ENCODE measurements at regions not wholly inside any gene's neighbourhood (a gene's known extent, or its start where the extent isn't known, plus 50 kb on each side); places are given as distances from the start of the nearest gene placed in this dataset.

DNA sequence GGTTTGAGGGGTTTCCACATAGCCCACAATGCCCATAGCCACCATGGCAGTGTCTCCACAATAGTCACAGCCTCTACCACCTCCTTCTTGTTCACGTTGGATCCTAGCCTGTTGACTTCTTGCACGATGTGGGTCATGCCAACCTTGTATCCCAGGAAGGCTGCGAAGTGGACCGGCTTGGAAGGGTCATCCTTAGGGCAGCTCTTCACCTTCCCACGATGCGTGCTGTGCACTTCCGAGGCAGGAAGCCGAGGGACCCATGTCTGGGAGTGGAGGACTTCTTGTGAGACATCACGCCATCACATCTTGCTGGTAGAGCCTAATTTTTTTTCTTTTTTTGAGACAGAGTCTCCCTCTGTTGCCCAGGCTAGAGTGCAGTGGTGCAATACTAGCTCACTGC is 144.6 kb upstream of the ASB18 start:
- no peaks in the 10 kb centered on the region for H3K9me3 ChIP-seq
- H3K27ac ChIP-seq, result no peak overlapping the region
- H3K36me3 ChIP-seq (ENCODE audit: low read depth, missing control alignments), result no peaks in the 10 kb centered on the region
- intact Hi-C loops (cut with DNase I; ENCODE audit: low total_unique reads), result no loop called here
- no peak overlapping the region for H3K4me3 ChIP-seq
- no peak for DNase-seq
- no peaks in the 10 kb centered on the region for H3K27me3 ChIP-seq
- WGBS, 2 donors, result 94 to 98% methylated on average over 9 of the region's 9 CpGs
- no peaks in the 10 kb centered on the region for H3K4me1 ChIP-seq
- TF ChIP-seq, protein P1, sequence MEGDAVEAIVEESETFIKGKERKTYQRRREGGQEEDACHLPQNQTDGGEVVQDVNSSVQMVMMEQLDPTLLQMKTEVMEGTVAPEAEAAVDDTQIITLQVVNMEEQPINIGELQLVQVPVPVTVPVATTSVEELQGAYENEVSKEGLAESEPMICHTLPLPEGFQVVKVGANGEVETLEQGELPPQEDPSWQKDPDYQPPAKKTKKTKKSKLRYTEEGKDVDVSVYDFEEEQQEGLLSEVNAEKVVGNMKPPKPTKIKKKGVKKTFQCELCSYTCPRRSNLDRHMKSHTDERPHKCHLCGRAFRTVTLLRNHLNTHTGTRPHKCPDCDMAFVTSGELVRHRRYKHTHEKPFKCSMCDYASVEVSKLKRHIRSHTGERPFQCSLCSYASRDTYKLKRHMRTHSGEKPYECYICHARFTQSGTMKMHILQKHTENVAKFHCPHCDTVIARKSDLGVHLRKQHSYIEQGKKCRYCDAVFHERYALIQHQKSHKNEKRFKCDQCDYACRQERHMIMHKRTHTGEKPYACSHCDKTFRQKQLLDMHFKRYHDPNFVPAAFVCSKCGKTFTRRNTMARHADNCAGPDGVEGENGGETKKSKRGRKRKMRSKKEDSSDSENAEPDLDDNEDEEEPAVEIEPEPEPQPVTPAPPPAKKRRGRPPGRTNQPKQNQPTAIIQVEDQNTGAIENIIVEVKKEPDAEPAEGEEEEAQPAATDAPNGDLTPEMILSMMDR (IDR thresholded peaks at IDR 0.05), result no peak
- no peak for TF ChIP-seq POLR2A (IDR thresholded peaks at IDR 0.05)

DNA sequence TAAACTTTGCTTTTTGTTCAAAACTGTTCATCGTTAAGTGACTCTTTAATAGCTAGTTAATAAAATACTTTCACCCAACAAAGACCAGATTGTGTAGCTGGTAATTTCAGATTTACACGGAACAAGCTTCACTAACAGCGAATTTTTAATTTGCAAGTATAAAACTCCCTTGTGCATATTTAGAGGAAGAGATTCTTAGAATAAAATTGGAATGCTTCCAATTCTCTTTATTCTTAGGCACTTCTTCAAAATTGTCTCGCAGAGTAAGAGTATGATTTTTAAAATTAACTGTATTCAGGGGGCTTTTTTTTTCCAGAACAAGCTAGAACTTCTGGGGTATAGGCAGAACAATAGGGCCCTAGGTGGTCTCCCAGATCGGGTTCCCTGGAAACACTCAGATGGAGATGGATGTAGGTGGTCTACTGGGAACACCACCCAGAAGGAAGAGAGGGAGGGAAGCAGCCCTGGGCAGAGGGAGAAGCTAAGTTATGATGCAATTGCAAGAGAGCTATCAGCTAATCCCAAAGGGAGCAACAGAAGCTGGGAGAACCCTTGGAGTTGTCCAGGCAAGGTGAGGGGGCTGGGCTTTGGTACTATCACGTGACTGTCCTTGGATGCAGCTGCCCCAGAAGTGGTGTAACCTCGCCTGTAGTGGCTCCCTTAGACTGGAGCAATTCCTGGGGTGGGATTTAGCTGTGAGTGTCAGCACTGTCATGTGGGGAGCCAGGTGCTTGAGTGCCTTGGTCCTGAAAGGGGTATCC is 151.7 kb upstream of the ASB18 start:
- 53 to 64% methylated on average over 7 of the region's 7 CpGs for WGBS, 2 donors
- DNase-seq, result no peak

DNA sequence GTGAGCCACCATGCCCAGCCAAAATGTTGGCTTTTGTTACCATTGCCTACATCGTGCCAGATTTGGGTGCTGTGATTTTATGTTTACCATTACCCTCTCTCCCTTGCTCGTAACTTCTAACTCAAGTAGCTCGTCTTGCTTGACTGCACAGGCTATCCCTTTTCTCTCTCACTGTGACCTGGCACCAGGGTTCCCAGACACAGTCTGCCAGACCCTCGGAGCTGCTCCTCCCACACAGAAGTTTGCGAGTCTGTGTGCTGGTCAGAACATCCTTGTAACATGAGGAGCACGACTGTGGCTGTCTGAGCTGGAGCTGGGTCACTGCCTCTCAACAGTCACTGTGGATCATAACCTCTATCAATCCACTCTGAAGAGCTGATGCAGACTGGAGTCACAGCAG is 152.5 kb upstream of the ACKR3 start:
- intact Hi-C loops (cut with DNase I; ENCODE audit: low total_unique reads), result no loop called here
- no peaks in the 10 kb centered on the region for H3K27me3 ChIP-seq
- no peak for TF ChIP-seq POLR2A (IDR thresholded peaks at IDR 0.05)
- TF ChIP-seq, protein P1 (IDR thresholded peaks at IDR 0.05), result no peak
- 67% methylated on average over 6 of the region's 6 CpGs for WGBS, 2 donors
- H3K27ac ChIP-seq, result no peak overlapping the region
- no peak overlapping the region for H3K4me3 ChIP-seq
- no peak for DNase-seq
- no peaks in the 10 kb centered on the region for H3K4me1 ChIP-seq
- H3K9me3 ChIP-seq, result no peaks in the 10 kb centered on the region
- no peaks in the 10 kb centered on the region for H3K36me3 ChIP-seq (ENCODE audit: low read depth, missing control alignments)

More for the DNA sequence above, 151.7 kb upstream of the ASB18 start:
- intact Hi-C loops (cut with DNase I; ENCODE audit: low total_unique reads), result no loop called here
- no peaks in the 10 kb centered on the region for H3K9me3 ChIP-seq
- H3K4me3 ChIP-seq, result no peak overlapping the region
- no peaks in the 10 kb centered on the region for H3K36me3 ChIP-seq (ENCODE audit: low read depth, missing control alignments)
- TF ChIP-seq POLR2A (IDR thresholded peaks at IDR 0.05), result no peak
- TF ChIP-seq, protein P1 (IDR thresholded peaks at IDR 0.05), result no peak
- no peaks in the 10 kb centered on the region for H3K27me3 ChIP-seq
- no peaks in the 10 kb centered on the region for H3K4me1 ChIP-seq
- H3K27ac ChIP-seq, result no peak overlapping the region

DNA sequence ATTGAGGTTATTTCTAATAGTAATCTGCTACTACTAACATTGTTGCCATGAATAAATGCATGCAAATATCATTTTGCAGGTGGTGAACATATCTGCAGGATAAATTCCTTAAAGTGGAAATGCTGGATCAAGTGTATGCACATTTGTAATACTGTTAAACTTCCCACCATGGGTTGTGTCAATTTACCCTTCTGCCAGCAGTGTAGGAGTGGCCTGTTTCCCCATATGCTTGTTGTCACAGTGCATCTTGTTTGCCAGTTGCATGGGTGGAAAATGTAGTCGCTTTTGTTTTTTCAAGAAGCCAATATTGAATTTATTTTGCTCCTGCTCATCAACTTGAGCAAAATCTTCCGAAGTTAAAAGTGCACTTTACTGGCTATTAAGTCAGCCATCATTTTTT is 139.0 kb upstream of the ACKR3 start:
- intact Hi-C loops (cut with DNase I; ENCODE audit: low total_unique reads), result no loop called here
- no peaks in the 10 kb centered on the region for H3K36me3 ChIP-seq (ENCODE audit: low read depth, missing control alignments)
- no peak overlapping the region for H3K4me3 ChIP-seq
- H3K27ac ChIP-seq, result no peak overlapping the region
- no peak for DNase-seq
- H3K4me1 ChIP-seq, result no peaks in the 10 kb centered on the region
- H3K27me3 ChIP-seq, result no peaks in the 10 kb centered on the region
- 72 to 81% methylated on average over 2 of the region's 2 CpGs for WGBS, 2 donors
- TF ChIP-seq, protein P1 (IDR thresholded peaks at IDR 0.05), result no peak
- no peak for TF ChIP-seq POLR2A (IDR thresholded peaks at IDR 0.05)
- no peaks in the 10 kb centered on the region for H3K9me3 ChIP-seq

DNA sequence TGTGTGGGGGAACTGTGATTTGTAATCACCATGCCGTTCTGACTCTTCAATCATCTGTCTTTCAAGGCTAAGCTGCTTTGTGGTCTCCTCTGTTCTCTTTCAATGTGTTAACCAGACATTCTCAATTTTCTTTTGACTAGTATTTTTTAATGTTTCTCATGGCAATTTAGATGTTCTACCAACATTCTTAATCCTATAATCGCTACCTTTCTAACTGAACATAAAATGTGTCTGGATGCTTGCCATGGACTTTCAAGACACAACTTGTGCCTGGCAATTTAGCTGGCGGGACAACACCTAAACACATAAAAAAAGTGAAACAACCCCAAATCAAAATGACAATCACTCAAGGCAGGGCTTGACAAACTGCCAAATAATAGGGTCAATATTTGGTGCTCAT is 135.0 kb upstream of the ACKR3 start:
- intact Hi-C loops (cut with DNase I; ENCODE audit: low total_unique reads), result no loop called here
- Histone ChIP-seq H3K4me3 (no peak overlapping the region), H3K9me3 (no peaks in the 10 kb centered on the region), H3K27me3 (no peaks in the 10 kb centered on the region), H3K4me1 (no peaks in the 10 kb centered on the region), H3K27ac (no peak overlapping the region), H3K36me3 (ENCODE audit: low read depth, missing control alignments) (no peaks in the 10 kb centered on the region)
- TF ChIP-seq, protein P1 (IDR thresholded peaks at IDR 0.05), result no peak
- TF ChIP-seq POLR2A (IDR thresholded peaks at IDR 0.05), result no peak
- DNase-seq, result no peak
- 76 to 80% methylated on average over 3 of the region's 3 CpGs for WGBS, 2 donors
